Peyer's patch (tissue), 4 donors: ENCODE measurements at regions not wholly inside any gene's neighbourhood (a gene's known extent, or its start where the extent isn't known, plus 50 kb on each side); places are given as distances from the start of the nearest gene placed in this dataset.
A peak's percentile ranks its signal among the peaks of the same experiment; 100 is the strongest.

Source experiments
- DNase-seq, 3 donors: peaks; one replicate each; pipeline ENCODE4 v3.0.0-alpha.2; 2017 to 2019
- H3K27ac ChIP-seq, 4 donors: fragments of 200-600 bp; sonication (generic); one replicate each; pipeline ENCODE4 v1.5.1; 2016 to 2019
- H3K27me3 ChIP-seq, 2 donors: fragments of 200-600 bp; sonication (generic); one replicate each; pipeline ENCODE4 v1.5.1; 2019
- H3K36me3 ChIP-seq, 3 donors: fragments of 200-600 bp; sonication (generic); one replicate each; pipeline ENCODE4 v1.5.1; 2016 to 2019
- H3K4me1 ChIP-seq, 4 donors: fragments of 200-600 bp; sonication (generic); one replicate each; pipeline ENCODE4 v1.5.1; 2016 to 2019
- H3K4me3 ChIP-seq, 4 donors: fragments of 200-600 bp; sonication (generic); 1 replicate in 3 of 4; 2 replicates in 1 of 4; pipeline ENCODE4 v1.5.1; 2016 to 2019; ENCODE audit warnings: mild to moderate bottlenecking in 1 of 4
- H3K9me3 ChIP-seq, 4 donors: fragments of 200-600 bp; sonication (generic); one replicate each; pipeline ENCODE4 v1.5.1; 2016 to 2019; ENCODE audit warnings: mild to moderate bottlenecking in 1 of 4
- CTCF ChIP-seq, 6 experiments: fragments of 450-650 bp in 4 of 6; fragments of 200-600 bp in 2 of 6; sonication (generic) in 1 of 6; IDR thresholded peaks; one replicate each; pipeline ENCODE4 v1.5.1; 2017 to 2019; ENCODE audit warnings: antibody characterized with exemption in 6 of 6, mild to moderate bottlenecking in 3 of 6, moderate library complexity in 1 of 6
- POLR2A ChIP-seq, 2 donors: fragments of 450-650 bp; IDR thresholded peaks; one replicate each; pipeline ENCODE4 v1.5.1; 2017; ENCODE audit warnings: antibody characterized with exemption in 2 of 2, mild to moderate bottlenecking in 2 of 2, moderate library complexity in 2 of 2

DNA sequence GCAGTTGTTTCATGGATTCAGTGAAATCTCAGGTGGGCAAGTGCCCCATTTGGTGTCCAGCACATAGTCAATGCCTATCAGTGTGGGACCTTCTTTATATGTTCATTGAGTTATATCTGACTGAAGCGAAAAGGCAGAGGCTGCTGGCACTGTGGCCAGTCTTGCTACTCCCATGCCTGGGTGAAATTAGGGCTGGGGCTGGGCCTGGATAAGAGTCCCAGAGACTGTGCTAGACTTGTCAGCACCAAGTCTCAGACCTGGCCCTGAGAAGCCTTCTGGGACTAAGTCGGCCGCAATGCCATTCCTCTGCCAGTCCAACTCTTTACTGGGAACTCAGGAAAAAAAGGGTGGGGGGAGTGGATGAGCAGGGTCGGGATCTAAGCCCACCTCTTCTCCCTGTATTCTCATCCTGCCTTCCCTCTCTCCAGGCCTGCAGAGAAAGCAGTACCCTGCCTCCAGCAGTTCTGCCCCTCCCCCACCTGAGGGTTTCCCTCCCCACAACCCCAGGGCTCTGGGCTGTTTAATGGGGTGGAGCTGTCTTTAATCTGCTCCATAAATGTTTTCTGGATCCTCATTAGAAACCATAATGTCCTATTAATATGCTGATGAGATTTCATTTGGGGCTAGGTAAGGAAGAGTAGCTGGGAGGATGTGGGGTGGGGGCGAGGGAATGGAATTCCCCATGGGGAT, 153.5 kb upstream of the PJA1 start:
- H3K27ac ChIP-seq: no peak overlapping the region
- H3K4me3 ChIP-seq: no peak overlapping the region
- TF ChIP-seq CTCF (IDR thresholded peaks at IDR 0.05) (no peak), POLR2A (IDR thresholded peaks at IDR 0.05) (no peak)
- no peaks in the 10 kb centered on the region for H3K4me1 ChIP-seq
- no peaks in the 10 kb centered on the region for H3K27me3 ChIP-seq
- H3K9me3 ChIP-seq: no peaks in the 10 kb centered on the region
- no peak for DNase-seq
- H3K36me3 ChIP-seq: no peaks in the 10 kb centered on the region

DNA sequence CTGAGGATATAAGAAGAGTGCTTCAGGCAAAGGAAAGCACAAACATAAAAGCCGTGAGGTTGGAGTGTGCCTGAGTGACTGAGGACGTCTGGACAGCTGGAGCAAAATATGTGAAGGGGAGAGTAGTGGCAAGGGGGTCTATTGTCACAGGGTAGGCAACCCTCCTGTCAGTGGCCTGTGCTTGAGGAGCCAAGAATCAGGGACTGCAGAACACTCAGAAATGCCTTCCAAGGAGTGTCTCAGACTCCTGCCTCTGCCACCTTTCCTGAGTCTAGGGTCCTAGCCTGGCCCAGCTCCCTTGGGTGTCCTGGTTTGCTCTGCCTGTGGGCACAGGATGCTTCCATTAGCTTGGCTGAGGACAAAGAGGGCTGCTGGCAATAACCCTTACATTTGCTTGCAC, 152.5 kb upstream of the PJA1 start:
- Histone ChIP-seq H3K4me1 (no peaks in the 10 kb centered on the region), H3K27me3 (no peaks in the 10 kb centered on the region), H3K4me3 (no peak overlapping the region), H3K9me3 (no peaks in the 10 kb centered on the region), H3K27ac (no peak overlapping the region), H3K36me3 (no peaks in the 10 kb centered on the region)
- no peak for DNase-seq
- TF ChIP-seq CTCF (IDR thresholded peaks at IDR 0.05): no peak
- no peak for TF ChIP-seq POLR2A (IDR thresholded peaks at IDR 0.05)

- Histone ChIP-seq H3K36me3 (no peaks in the 10 kb centered on the region), H3K27me3 (no peaks in the 10 kb centered on the region), H3K4me3 (no peak overlapping the region), H3K27ac (no peak overlapping the region), H3K9me3 (no peaks in the 10 kb centered on the region), H3K4me1 (no peaks in the 10 kb centered on the region)
- TF ChIP-seq CTCF (IDR thresholded peaks at IDR 0.05): no peak
- no peak for TF ChIP-seq POLR2A (IDR thresholded peaks at IDR 0.05)
- peak in 1 of 3 donors; percentile 25 for DNase-seq
These were observed 149.4 kb upstream of the PJA1 start for GRCh38 chrX:69314436-69315348.

DNA sequence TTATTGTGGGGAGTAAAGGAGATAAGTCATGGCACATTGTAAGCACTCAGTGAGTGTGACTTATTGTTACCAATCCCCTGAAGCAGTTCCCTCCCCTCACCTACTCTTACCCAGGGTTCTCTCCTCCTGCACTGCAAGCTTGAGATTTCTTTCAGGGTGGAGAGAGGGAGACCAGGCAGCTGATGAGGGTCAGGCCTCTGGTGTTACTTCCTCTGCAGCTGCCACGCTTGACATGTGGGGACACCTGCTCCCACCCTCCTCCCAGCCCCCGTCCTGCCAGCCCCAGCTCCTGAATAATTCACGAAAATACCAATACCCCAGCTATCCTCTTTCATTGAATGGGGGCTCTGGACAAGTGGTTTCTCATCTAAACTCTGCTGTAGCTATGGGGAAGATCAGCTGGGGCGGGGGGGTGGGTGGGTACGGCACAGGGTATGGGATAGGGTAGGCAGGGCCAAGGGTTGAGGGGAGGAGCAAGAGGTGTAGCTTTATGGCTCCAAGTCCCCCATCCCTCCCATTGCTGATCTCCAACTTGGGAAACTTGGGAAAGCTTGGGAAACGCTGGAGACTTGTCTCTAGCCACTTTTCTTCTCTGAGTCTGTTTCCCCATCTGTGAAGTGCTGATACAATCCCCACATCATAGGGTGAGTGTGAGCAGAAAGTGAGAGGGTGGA, 148.5 kb upstream of the PJA1 start:
- H3K4me3 ChIP-seq: no peak overlapping the region
- DNase-seq: peak in 1 of 3 donors; percentile 4

More for the DNA sequence above, 148.5 kb upstream of the PJA1 start:
- Histone ChIP-seq H3K9me3 (no peaks in the 10 kb centered on the region), H3K4me1 (no peaks in the 10 kb centered on the region), H3K27me3 (no peaks in the 10 kb centered on the region), H3K36me3 (no peaks in the 10 kb centered on the region), H3K27ac (no peak overlapping the region)
- no peak for TF ChIP-seq CTCF (IDR thresholded peaks at IDR 0.05)
- no peak for TF ChIP-seq POLR2A (IDR thresholded peaks at IDR 0.05)
